ENCODE measurements at regions not wholly inside any gene's neighbourhood (a gene's known extent, or its start where the extent isn't known, plus 50 kb on each side); places are given as distances from the start of the nearest gene placed in this dataset.

DNA sequence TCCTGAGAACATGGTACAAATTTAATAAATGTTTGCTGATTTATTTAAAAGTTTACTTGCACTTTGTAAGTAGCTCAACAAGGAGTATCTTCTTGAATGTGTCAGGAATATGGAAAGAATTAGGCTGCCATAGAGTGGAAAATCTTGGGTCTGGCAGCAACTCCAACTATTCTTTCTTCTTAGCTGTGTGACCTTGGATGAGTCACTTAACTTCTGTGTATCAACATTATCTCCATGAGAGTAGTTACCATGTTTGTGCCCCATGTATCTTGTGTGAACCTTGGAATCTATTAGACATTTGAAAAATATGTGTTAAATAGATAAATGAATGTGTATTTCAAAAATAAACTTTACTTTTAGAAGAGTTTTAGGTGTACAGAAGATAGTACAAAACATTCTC lies 348.8 kb downstream of the GBA3 start:
- H3K9me3 Mint-ChIP-seq (ENCODE audit: low read depth): peaks cover 8% of the 10 kb centered on the region
- TF ChIP-seq, protein P1, sequence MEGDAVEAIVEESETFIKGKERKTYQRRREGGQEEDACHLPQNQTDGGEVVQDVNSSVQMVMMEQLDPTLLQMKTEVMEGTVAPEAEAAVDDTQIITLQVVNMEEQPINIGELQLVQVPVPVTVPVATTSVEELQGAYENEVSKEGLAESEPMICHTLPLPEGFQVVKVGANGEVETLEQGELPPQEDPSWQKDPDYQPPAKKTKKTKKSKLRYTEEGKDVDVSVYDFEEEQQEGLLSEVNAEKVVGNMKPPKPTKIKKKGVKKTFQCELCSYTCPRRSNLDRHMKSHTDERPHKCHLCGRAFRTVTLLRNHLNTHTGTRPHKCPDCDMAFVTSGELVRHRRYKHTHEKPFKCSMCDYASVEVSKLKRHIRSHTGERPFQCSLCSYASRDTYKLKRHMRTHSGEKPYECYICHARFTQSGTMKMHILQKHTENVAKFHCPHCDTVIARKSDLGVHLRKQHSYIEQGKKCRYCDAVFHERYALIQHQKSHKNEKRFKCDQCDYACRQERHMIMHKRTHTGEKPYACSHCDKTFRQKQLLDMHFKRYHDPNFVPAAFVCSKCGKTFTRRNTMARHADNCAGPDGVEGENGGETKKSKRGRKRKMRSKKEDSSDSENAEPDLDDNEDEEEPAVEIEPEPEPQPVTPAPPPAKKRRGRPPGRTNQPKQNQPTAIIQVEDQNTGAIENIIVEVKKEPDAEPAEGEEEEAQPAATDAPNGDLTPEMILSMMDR (IDR thresholded peaks at IDR 0.05; ENCODE audit: unreplicated experiment): no peak
- no peak for DNase-seq (ENCODE audit: low spot score, unreplicated experiment)
- H3K36me3 Mint-ChIP-seq (ENCODE audit: insufficient read depth): no peaks in the 10 kb centered on the region
- H3K4me3 Mint-ChIP-seq (ENCODE audit: low read depth): no peak overlapping the region
- H3K27ac Mint-ChIP-seq: no peak overlapping the region
- peaks cover 1% of the 10 kb centered on the region for H3K4me1 Mint-ChIP-seq (ENCODE audit: low read depth)
- H3K27me3 Mint-ChIP-seq: no peaks in the 10 kb centered on the region

DNA sequence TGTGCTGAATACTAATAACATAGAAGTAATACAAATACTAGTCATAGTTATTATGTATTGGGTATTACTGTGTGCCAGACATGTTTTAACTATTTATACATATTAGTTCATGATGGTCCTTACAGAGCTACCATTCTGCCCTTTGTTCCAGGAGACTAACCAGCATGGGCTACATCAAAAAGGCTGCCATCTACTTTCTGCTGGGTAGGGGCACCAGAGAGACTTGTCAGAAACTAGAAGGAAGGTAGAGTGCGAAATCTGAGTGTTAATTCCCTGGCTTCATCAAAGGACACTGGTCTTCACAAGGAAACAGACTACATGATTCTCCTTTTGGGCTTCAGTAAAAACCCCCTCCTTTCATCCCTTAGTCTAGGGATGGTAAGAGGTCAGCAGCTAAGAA lies 347.8 kb downstream of the GBA3 start:
- Mint-ChIP-seq H3K4me3 (ENCODE audit: low read depth) (no peak overlapping the region), H3K27me3 (no peaks in the 10 kb centered on the region), H3K4me1 (ENCODE audit: low read depth) (peaks cover 1% of the 10 kb centered on the region), H3K36me3 (ENCODE audit: insufficient read depth) (no peaks in the 10 kb centered on the region), H3K9me3 (ENCODE audit: low read depth) (peaks cover 8% of the 10 kb centered on the region), H3K27ac (no peak overlapping the region)
- TF ChIP-seq, protein P1 (IDR thresholded peaks at IDR 0.05; ENCODE audit: unreplicated experiment): no peak
- no peak for DNase-seq (ENCODE audit: low spot score, unreplicated experiment)

DNA sequence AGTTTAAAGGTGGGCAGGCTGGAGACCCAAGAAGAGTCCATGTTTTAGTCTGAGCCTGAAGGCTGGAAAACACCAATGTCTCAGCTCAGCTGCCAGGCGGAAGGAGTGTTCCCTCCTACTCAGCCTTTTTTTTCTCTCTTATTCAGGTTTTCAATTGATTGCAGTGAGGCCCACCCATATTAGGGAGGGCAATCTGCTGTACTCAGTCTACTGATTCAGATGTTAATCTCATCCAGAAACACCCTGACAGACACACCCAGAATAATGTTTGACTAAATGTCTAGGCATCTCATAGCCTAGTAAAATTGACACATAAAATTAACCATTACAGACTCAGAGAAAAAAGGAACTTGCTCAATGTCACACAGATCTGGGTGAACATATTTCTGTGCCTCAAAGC lies 347.1 kb downstream of the GBA3 start:
- TF ChIP-seq, protein P1 (IDR thresholded peaks at IDR 0.05; ENCODE audit: unreplicated experiment): no peak
- H3K4me1 Mint-ChIP-seq (ENCODE audit: low read depth): peaks cover 1% of the 10 kb centered on the region
- no peak overlapping the region for H3K27ac Mint-ChIP-seq
- no peaks in the 10 kb centered on the region for H3K27me3 Mint-ChIP-seq
- H3K36me3 Mint-ChIP-seq (ENCODE audit: insufficient read depth): no peaks in the 10 kb centered on the region
- H3K9me3 Mint-ChIP-seq (ENCODE audit: low read depth): peaks cover 8% of the 10 kb centered on the region
- H3K4me3 Mint-ChIP-seq (ENCODE audit: low read depth): no peak overlapping the region
- no peak for DNase-seq (ENCODE audit: low spot score, unreplicated experiment)

DNA sequence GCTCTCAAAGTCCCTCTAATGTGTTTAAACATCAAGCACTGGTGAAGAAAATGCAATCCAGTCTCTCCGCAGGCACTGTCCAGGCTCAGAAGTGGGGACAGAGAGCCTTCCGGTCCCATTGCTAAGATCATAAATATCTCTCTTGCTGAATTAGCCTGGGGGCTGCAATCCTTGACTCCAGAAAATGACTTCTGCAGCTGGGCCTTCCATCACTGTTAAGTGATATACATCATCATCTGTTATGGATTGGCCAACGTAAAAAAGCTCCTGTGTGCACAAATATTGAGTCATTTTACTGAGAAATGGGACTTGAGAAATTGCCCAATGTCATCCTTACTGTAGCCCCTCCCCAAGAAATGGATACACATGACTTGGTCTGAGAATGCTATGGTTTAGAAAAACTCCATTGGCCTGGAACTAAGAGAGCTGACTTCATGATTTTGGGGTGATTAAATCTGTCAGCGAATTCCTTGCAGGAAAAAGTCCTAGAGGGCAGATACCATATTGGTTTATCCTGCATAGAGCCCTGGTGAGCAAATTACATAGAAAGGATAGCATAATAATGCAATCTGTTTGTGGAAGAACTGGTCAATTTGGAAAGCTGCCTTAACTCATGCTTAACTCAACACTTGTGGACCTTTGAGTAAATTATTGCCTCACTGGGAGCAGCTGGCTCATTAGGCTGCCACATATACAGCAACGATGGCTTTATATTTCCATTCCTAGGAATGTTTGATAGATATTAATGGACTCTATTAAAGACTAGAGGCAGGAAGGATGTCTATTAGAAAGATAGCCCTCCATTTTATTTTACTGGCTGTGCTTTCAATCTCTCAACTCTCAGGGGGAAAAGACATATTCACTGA lies 346.1 kb downstream of the GBA3 start:
- DNase-seq (ENCODE audit: low spot score, unreplicated experiment): no peak
- TF ChIP-seq, protein P1 (IDR thresholded peaks at IDR 0.05; ENCODE audit: unreplicated experiment): no peak
- H3K27me3 Mint-ChIP-seq: no peaks in the 10 kb centered on the region
- H3K4me1 Mint-ChIP-seq (ENCODE audit: low read depth): peaks cover 1% of the 10 kb centered on the region
- no peak overlapping the region for H3K4me3 Mint-ChIP-seq (ENCODE audit: low read depth)
- H3K27ac Mint-ChIP-seq: no peak overlapping the region
- peaks cover 8% of the 10 kb centered on the region for H3K9me3 Mint-ChIP-seq (ENCODE audit: low read depth)
- no peaks in the 10 kb centered on the region for H3K36me3 Mint-ChIP-seq (ENCODE audit: insufficient read depth)

DNA sequence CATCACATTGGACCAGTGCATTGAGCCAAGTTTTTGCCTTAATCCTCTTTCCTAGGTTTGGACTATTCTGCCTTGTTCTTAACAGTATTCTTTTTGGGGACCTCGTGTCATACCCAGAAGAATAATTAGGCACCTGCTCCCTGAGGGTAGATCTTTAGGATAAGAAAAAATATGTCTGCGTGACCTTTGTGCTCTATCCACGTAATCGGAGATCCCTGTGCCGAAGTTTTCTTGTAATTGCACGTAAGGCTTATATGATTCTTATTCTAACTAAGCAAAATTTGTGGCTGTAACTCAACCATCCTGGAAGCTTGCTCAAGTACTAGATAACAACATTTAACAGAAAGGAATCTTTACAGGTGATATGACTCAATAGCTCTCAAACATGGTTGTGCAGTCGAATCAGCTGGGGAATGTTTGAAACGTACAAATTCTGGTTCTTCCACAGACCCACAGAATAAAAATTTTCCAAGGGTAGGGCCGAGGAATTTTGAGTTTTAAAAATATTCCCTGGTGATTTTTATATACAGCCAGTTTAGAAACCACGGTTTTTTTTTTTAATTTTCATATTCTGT lies 344.3 kb downstream of the GBA3 start:
- Mint-ChIP-seq H3K27ac (no peak overlapping the region), H3K4me1 (ENCODE audit: low read depth) (peaks cover 1% of the 10 kb centered on the region), H3K27me3 (no peaks in the 10 kb centered on the region), H3K4me3 (ENCODE audit: low read depth) (no peak overlapping the region), H3K9me3 (ENCODE audit: low read depth) (peaks cover 5% of the 10 kb centered on the region), H3K36me3 (ENCODE audit: insufficient read depth) (no peaks in the 10 kb centered on the region)
- TF ChIP-seq, protein P1 (IDR thresholded peaks at IDR 0.05; ENCODE audit: unreplicated experiment): no peak
- DNase-seq (ENCODE audit: low spot score, unreplicated experiment): no peak

Measured in progenitor cell of endocrine pancreas (in vitro differentiated cells).